Hepatic stellate cell (primary cell): ENCODE measurements at regions not wholly inside any gene's neighbourhood (a gene's known extent, or its start where the extent isn't known, plus 50 kb on each side); places are given as distances from the start of the nearest gene placed in this dataset.
"Not testable (repeated sequence)": the region's sequence is repeated elsewhere in the genome, so short reads cannot be mapped to it uniquely, and the experiment has no call there.

Experiments used
- DNase-seq: peaks from one replicate; pipeline ENCODE4 v3.0.0; 2011; ENCODE audit warnings: low spot score

DNA sequence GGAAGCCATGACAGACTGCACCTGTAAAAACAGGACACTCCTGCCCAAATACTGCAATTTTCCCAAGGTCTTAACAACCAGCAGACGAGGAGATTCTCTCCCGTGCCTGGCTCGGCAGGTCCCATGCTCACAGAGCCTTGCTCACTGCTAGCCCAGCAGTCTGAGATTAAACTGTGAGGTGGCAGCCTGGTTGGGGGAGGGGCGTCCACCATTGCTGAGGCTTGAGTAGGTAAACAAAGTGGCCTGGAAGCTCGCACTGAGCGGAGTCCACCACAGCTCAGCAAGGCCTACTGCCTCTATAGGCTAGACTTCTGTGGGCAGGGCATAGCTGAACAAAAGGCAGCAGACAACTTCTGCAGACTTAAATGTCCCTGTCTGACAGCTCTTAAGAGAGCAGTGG, 80.3 kb downstream of the ANXA5 start:
- DNase-seq = not testable (repeated sequence)

DNA sequence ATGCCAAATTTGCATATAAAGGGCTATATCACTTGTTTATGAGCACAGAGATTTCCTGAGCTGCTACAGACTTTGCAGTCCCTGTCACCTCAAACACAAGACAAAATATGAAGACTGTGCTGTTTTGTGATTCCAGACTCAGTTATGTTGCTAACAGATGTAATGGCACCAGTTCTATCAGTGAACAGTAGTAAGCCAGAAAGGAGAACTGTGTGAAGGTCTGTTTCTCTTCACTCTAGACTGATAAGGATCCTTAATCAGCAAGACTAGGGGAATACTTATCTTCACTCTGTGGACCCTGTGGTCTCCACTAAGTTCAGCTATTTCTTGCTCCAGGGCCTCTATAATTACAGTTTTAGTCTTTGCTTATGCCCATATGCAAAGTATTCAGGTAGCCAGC, 82.7 kb downstream of the ANXA5 start:
- DNase-seq = no peak

DNA sequence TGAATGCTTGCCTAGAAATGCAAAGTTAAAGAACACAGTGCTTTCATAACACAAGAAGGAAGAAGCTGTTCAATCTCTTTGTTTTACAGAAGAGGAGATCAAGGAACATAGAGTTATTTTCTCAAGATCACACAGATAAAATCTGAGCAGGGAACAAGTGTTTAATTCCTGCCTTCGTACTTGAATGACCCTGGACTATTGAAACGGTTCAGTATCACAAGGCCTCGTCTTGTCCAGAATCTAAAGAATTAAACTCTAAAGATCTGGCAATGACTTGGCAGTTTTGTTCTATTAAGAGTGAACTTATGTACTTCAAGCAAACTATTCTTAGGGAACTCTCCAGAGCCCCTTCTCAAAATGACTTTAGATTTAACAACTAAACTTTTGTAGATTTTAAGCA, 97.7 kb downstream of the ANXA5 start:
- no peak for DNase-seq

DNA sequence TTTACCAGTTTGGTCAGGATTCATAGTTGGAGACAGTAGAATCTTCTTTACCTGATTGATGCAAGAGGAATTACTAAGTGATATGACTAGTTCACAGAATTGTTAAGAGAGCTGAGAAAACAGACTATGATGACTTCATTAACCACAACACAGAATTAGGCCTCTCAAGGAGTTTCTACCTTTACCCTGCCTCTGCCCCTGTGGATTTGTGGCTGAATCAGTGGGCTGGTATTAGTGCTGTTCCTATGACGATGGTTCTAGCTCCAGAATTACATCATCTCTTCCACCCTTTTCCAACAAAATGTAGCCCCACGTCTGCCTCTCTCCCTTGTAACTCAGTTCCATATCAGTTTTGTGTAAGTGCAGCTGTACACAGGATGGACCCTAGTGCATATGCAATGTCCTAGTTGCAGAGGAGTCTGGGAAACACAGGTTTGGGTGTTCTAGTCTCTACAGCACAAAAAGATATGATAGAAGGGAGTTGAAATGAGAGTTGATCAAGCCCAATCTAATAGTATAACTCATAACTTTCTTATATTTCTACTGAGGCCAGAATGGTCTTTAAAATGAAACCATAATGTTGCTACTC, 99.3 kb downstream of the ANXA5 start:
- DNase-seq = no peak

DNA sequence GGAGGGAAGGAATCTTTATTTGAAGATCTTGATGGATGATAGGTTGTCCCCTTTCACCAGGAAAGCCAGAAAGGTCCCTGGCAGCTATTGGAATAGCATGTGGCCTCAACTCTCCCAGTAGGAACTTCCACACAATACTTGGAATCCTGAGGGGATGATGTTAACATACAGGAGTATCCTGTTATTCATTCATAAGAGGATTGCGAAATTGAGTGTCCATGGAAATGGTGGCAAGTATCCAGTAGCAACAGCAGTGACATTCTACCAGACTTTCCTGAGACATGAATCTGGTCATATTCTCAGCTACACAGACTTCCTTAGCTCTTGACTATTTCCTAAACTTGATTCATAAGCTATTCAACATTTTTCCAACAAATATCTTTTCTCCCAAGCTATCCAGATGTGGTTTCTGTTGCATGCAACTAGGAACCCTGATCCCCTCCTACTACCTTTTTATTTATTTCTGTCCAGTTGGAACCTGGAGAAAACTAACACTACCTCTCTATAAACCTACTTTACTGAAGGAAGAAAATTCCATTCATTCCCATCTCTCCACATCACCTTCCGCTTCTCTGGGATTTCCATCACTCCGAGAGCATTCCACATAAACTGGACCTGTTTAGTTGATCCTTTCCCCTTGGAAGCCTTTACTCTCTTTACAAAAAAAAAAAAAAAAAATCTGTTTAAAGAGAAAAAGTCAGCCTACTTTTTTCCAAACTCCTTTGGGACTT, 101.8 kb downstream of the ANXA5 start:
- peak; percentile 1 for DNase-seq

DNA sequence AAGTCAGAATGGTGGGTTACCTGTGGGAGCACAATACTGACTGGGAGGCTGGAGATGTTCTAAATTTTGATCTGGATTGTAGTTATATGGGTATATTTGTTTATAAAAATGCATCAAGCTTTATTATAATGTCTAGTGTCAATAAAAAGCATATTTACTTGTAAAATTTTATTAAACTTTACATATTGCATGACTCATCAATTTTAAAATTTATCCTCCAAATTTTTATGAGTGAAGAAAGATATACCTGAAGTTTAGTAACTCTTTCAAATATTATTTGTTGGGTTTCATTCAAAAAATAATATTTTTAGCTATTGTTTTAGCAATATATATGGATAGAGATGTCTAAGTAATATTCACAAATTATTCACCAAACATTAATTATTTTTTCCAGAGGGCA, 103.0 kb downstream of the ANXA5 start:
- DNase-seq = no peak

DNA sequence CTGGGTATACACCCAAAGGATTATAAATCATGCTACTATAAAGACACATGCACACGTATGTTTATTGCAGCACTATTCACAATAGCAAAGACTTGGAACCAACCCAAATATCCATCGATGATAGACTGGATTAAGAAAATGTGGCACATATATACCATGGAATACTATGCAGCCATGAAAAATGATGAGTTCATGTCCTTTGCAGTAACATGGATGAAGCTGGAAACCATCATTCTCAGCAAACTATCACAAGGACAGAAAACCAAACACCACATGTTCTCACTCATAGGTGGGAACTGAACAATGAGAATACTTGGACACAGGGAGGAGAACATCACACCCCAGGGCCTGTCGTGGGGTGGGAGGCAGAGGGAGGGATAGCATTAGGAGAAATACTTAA, 104.5 kb downstream of the ANXA5 start:
- not testable (repeated sequence) for DNase-seq

DNA sequence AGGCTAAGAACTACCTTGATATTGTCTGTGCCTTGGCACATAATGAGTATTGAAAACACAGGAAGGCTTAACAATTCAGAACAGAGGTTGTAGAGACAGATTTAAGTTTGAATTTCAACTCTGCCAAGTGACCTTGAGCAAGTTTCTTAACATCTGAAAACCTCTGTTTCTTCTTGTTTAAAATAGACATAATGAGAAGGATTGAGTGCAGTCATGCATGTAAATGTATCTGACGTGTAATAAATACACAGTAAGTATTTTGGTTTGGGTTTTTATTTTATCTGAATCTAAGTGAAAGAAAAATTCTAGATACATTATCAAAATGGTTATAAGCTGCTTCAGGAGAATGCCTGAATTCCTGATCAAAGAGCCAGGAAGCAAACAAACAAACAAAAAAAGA, 111.9 kb downstream of the ANXA5 start:
- no peak for DNase-seq

DNA sequence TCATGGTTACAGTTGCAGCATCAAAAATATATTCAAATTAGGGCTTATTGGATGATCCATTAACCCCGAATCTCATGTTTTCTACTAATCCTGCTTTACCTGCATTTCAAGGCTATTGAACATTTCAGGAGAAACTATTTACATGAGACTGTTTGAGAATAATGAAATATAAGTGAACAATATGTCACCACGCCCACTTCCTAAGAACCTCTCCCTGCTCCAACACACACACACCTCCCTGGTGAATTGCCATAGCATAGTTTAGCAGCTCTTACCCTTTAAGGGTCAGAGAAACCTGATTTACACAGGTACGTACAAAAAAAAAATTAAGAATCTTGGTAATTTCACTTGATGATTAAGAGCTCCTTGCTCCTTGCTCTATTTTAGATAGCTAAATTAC, 113.4 kb downstream of the ANXA5 start:
- DNase-seq = no peak

DNA sequence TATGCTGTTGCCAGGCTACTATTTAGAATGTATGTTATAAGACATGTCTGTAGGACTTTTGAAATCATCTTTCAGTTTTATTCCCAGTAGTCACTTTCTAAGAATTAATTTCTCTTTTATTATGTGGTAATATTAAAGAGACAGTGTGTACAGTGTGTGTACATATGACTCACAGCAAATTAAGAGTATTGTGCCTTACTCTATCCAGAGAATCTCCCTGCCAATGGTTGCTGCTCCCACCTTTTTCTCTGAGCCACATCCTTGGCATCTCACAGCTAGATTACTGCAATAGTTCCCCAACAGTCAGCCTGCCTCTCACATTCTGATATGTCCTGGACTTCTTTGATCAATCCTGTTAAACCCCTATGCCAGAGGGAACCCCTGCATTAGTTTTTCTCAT, 114.5 kb downstream of the ANXA5 start:
- no peak for DNase-seq

DNA sequence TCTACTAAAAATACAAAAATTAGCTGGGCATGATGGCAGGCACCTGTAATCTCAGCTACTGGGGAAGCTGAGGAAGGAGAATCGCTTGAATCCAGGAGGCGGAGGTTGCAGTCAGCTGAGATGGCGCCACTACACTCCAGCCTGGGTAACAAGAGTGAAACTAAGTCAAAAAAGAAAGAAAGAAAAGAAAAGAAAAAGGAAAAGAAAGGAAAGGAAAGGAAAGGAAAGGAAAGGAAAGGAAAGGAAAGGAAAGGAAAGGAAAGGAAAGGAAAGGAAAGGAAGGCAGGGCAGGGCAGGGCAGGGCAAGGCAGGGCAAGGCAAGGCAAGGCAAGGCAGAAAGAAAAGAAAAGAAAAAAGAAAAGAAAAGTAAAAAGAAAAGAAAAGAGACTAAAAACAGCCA, 121.4 kb downstream of the ANXA5 start:
- DNase-seq = not testable (repeated sequence)

DNA sequence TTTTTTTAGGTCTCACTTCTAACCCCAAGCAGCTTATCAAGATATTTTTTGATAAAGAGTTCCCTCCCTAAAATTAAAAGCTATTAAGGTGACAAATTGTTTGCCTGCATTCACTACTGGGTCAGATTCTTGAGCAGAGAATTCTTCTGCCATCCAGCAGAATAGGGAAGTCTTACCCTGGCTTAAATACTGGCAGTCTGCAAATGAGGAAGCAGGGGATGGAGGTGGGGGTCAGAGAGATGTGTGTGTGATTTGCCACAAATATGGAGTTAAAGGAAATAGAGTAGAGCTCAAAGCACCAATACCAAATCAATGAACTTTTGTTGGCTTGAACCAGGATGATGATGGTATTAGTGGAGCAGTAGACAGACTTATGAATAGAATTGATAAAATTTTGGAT, 122.2 kb downstream of the ANXA5 start:
- no peak for DNase-seq

DNA sequence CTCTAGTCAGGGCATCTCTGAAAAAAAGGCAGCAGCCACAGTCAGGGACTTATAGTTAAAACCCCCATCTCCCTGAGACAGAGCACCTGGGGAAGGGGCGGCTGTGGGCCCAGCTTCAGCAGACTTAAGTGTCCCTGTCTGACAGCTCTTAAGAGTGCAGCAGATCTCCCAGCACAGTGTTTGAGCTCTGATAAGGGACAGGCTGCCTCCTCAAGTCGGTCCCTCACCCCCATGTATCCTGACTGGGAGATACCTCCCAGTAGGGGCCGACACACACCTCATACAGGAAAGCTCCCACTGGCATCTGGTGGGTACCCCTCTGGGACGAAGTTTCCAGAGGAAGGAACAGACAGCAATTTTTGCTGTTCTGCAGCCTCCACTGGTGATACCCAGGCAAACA, 129.0 kb downstream of the ANXA5 start:
- no peak for DNase-seq

DNA sequence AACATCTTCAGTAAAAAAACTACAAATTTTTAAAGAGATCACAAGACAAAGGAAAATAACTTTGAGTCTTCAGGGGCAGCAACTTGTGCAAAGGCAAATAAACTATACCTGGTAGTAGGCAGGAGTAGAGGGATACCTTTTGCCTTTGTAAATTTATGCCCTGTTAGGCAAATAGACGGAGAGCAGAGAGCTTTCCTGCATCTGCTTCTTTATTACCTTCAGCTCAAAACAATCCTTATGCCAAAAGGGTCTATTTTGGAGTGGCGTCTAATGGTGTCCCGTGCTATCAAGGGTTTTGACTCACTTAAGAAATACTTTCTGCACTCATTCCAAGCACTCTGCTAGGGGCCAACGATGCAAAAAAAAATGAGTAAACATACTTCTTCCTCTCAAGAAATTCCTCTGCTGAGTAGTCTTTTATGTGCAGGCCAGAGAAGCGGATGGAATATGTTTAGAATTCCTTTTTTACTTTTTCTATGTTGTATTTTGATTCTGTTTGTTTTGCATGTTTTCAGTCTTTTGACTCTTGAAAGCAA, 131.9 kb downstream of the ANXA5 start:
- no peak for DNase-seq

DNA sequence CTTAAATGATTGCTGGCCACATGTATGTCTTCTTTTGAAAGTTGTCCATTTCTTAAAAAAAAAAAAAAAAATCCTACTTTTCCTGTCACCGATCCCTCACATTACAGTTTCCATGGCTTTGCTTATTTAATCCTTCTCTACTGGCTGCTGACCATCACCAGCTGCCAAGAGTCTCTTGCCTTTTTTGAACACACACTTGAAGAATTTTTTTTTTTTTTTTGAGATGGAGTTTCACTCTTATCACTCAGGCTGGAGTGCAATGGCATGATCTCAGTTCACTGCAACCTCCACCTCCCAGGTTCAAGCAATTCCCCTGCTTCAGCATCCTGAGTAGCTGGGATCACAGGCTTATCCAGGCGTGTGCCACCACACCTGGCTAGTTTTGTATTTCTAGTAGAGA, 134.0 kb downstream of the ANXA5 start:
- no peak for DNase-seq

DNA sequence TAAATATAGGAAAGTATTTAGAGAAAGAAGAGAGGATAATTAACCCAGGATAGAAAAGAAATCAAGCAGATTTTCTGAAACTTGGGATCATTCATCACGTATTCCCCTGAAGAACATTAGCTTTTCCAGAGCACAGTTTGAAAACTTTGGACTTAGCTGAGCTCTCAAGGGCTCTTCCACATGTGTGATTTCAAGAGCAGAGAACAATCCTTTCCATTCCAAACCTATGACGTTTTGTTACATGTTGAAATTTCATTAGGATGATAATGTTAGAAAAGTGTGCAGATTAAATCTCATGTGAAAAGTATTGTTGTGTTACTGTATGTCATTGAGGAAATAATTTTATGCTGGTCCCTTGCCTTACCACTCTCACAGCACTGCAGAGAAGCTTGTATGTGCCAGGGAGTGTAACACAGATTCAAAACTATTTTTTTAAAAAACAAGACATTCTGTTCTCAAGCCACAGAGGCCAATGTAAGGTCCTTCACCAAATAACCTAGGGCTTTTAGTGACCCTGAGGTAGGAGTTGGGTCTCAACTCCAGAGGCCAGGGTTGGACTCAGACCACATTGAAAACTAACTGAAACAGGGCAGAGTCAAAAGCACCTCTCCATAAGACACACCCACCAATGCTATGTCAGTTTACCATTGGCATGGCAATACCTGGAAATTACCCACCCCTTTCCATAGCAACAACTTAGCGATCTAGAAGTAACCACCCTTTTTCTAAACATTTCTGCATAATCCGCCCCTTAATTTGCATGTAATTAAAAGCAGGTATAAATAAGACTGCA, 141.3 kb downstream of the ANXA5 start:
- DNase-seq = no peak

DNA sequence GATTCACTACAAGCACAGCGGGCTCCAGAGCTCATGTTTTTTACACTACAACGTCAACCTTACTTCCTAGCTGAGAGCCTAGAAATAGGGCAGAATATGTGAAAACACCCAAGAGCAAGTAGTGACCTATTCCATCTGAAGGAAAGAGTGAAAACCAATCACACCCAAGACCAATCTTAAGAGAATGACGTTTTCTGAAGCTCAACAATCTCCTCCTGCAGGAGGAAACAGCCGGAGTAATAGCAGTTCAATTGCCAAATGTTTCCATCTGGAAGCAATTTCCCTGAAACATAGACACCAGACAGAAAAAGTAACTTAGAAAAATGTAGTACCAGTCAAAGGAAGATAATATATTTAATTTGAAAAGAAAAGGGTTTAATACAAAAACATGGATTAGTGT, 142.4 kb downstream of the ANXA5 start:
- DNase-seq = no peak

DNA sequence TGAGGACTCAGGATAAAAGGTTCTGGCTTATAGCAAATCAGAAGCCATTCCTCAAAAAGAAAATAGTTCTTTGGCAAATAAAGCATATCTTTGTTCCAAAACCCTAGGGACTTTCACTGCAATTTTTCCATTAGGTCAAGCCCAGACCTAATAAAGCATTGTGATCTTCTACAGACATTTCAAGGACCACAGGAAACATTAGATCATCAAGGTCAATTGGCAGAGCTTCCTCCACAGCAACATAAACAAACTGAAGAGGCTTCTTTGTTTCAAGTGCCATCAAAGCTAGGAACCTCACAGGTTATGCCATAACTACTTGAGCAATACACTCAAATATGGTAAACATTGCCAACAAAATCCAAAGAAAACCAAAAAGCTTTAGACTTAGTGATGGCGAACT, 144.9 kb downstream of the ANXA5 start:
- no peak for DNase-seq

DNA sequence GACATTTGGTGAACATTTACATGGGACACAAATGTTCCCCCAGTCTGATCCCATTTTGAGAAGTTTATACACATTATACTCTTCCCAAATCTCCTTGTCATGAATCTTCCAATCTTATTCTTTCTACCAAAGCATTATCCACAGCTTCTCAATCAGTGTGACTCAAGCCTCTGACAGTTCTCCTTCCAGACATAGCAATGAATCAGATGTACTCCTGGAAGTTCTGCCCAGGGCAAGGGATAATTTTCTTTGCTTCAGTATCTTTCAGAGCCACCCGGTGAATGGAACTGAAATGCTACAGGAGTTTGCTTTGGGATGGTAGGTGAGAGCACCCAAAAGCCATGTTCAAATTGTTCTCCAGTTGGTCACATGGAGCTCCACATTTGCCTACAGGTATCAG, 145.5 kb downstream of the ANXA5 start:
- no peak for DNase-seq

DNA sequence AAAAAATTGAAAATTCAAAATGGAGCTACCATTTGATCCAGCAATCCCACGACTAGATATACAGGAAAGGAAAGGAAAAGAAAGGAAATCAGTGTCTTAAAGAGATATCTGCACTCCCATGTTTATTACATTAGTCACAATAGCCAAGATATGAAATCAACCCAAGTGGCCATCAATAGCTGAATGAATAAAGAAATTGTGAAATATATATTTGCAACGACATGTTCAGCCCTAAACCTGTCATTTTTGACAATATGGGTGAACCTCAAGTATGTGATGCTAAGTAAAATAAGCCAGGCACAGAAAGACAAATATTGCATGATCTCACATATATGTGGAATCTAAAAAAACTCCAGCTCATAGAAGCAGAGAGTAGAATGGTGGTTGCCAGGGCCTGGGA, 155.1 kb downstream of the ANXA5 start:
- no peak for DNase-seq

DNA sequence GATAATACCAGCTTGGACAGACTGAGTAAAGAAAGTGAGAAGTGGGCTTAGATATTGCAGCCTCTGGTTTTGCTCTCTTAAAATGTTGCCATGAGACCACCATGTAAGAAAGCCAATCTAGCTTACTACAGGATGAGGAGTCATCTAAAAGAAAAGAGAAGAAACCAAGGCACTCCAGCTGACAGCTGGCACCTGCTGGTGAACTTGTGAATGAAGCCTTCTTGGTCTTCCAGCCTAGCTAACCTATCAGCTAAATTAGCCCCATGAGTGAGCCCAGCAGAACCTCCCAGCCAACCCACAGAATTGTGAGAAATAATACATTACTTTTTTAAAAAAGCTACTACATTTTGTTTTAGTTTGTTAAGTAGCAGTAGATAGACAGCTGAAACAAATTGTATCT, 154.5 kb upstream of the QRFPR start:
- no peak for DNase-seq

DNA sequence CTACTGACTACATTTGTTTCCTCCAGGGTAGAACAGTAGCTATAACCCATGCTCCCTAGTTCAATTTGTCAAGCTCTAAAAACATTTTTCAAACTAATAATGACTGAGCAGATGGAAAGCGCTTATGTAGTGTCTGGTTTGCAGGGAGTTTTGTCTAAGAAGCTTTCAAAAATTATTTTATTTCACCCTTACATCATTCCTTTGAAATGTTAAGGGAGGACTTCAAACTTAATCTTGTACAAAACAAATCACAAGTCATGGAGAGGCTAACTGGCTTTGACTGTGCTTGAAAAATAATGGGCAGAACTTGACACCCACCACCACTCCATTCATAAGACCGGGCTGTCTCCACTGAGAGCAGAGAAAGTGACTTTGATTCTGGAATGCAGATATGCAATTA, 153.4 kb upstream of the QRFPR start:
- DNase-seq = no peak

DNA sequence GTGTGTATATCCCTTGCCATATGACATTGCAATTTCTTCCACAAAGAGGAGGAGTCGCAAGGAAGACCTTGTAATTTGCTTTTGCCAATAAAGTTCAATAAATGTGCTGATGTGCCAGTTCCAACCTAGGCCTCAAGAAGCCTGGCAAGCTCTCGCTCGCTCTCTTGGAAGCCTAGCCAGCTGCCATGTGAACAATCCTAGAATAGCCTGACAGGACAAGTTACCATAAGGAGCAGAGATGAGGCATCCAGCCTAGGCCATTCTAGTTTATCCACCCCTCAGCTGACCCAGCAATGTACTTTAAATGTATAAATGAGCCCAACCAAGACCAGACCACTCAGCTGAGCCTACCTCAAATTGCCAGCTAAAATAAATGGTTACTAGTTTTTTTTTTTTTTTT, 145.7 kb upstream of the QRFPR start:
- DNase-seq = no peak
